ENCODE measurements at regions not wholly inside any gene's neighbourhood (a gene's known extent, or its start where the extent isn't known, plus 50 kb on each side); places are given as distances from the start of the nearest gene placed in this dataset.

DNA sequence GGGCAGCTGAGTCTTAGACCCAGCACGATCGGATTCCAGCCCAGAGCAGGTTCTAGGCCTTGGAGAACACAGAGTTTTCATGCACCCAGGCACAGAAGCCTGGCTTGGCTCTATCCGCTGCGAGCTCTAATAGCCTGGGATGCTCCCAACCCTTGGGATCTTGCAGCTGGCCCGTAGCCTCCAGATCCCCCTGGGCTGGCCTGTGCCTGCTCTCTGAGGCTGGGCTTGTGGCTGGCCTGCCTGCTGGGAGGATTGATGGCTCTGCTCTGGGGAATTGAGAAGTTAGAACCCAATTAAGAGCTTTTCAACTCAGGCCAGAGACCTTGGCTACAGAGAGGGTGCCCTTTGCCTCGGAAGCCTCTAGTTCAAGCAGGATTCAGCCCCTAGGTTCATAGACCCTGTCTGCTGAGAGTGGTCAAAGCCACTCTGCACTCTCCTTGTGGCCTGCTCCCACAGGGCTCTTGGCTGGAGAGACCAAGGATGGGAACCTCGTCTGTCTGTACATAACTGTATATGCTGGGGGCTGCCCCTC, 64.4 kb downstream of the MAGEF1 start:
- FAIRE-seq: no peak
- TF ChIP-seq SPI1 (IDR thresholded peaks at IDR 0.05; ENCODE audit: low read depth, low read length) (no peak), POU2F2 (IDR thresholded peaks at IDR 0.05; ENCODE audit: low read depth, low read length) (no peak), POLR2A (IDR thresholded peaks at IDR 0.05; ENCODE audit: low read depth, low read length) (no peak), POLR2AphosphoS5 (IDR thresholded peaks at IDR 0.05; ENCODE audit: low read depth, low read length) (no peak), PAX5 (IDR thresholded peaks at IDR 0.05; ENCODE audit: insufficient read depth, low read length, severe bottlenecking) (no peak), TAF1 (IDR thresholded peaks at IDR 0.05; ENCODE audit: low read depth, low read length) (no peak)
- no peak for DNase-seq (ENCODE audit: insufficient read length, low spot score)

DNA sequence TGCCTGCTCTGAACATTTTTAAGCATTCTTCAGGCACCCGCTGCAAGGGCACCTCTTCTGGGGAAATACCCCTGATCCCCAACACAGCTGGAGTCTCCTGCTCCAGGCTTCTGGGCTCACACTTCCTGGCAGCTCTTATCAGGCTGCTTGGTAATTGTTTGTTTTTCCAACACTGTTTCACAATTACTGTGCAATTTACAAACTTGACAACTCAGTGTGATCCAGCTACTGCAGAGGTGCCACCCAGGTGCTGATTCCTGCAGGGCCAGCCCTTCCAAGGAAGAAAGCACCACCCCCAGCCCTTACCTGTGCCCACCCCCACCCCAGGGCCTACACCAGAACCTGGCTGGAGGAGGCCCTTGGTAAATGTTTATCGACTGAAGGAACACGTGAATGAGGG, 66.5 kb downstream of the MAGEF1 start:
- no peak for DNase-seq (ENCODE audit: insufficient read length, low spot score)
- no peak for TF ChIP-seq SPI1 (IDR thresholded peaks at IDR 0.05; ENCODE audit: low read depth, low read length)
- TF ChIP-seq TAF1 (IDR thresholded peaks at IDR 0.05; ENCODE audit: low read depth, low read length): no peak
- no peak for TF ChIP-seq POU2F2 (IDR thresholded peaks at IDR 0.05; ENCODE audit: low read depth, low read length)
- no peak for TF ChIP-seq POLR2A (IDR thresholded peaks at IDR 0.05; ENCODE audit: low read depth, low read length)
- TF ChIP-seq POLR2AphosphoS5 (IDR thresholded peaks at IDR 0.05; ENCODE audit: low read depth, low read length): no peak
- TF ChIP-seq PAX5 (IDR thresholded peaks at IDR 0.05; ENCODE audit: insufficient read depth, low read length, severe bottlenecking): no peak
- FAIRE-seq: no peak

- no peak for DNase-seq (ENCODE audit: insufficient read length, low spot score)
- FAIRE-seq: no peak
- TF ChIP-seq PAX5 (IDR thresholded peaks at IDR 0.05; ENCODE audit: insufficient read depth, low read length, severe bottlenecking) (no peak), POLR2A (IDR thresholded peaks at IDR 0.05; ENCODE audit: low read depth, low read length) (no peak), POLR2AphosphoS5 (IDR thresholded peaks at IDR 0.05; ENCODE audit: low read depth, low read length) (no peak), POU2F2 (IDR thresholded peaks at IDR 0.05; ENCODE audit: low read depth, low read length) (no peak), TAF1 (IDR thresholded peaks at IDR 0.05; ENCODE audit: low read depth, low read length) (no peak), SPI1 (IDR thresholded peaks at IDR 0.05; ENCODE audit: low read depth, low read length) (no peak)
Measured at GRCh38 chr3:184643442-184643841, 68.4 kb downstream of the MAGEF1 start.

DNA sequence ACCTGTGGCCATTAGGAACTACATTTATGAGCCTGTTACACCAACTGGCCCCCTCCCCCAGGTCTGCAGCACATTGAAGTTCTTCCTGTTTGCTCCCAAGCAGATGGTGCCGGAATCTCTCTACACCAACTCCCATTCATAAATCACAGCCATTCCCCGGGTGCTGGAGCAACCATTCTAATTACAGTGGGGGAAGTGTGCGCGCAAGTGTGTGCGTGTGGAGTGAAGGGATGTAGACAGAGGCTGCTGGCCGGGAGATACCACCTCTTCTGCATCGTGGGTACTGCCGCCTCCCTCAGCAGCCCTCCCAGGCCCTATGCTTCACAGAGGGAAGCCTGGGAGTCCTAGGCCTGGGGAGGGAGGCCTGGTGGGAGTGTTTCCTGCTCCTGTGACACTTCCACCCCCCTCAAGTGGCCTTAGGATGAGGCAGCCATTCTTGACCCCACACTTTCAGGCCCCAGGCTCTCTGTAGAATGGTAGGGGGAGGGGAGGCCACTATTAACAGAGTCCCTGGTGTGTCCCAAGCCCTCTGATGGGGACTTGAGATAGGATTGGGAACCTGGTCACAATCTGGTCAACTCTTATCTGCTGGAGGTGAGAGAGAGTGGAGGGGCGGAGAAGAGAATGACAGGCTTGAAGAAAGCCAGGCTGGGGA, 69.1 kb downstream of the MAGEF1 start:
- FAIRE-seq: no peak
- no peak for DNase-seq (ENCODE audit: insufficient read length, low spot score)
- no peak for TF ChIP-seq POU2F2 (IDR thresholded peaks at IDR 0.05; ENCODE audit: low read depth, low read length)
- no peak for TF ChIP-seq POLR2AphosphoS5 (IDR thresholded peaks at IDR 0.05; ENCODE audit: low read depth, low read length)
- TF ChIP-seq PAX5 (IDR thresholded peaks at IDR 0.05; ENCODE audit: insufficient read depth, low read length, severe bottlenecking): no peak
- no peak for TF ChIP-seq SPI1 (IDR thresholded peaks at IDR 0.05; ENCODE audit: low read depth, low read length)
- no peak for TF ChIP-seq POLR2A (IDR thresholded peaks at IDR 0.05; ENCODE audit: low read depth, low read length)
- no peak for TF ChIP-seq TAF1 (IDR thresholded peaks at IDR 0.05; ENCODE audit: low read depth, low read length)

- TF ChIP-seq POLR2AphosphoS5 (IDR thresholded peaks at IDR 0.05; ENCODE audit: low read depth, low read length): no peak
- no peak for TF ChIP-seq PAX5 (IDR thresholded peaks at IDR 0.05; ENCODE audit: insufficient read depth, low read length, severe bottlenecking)
- TF ChIP-seq SPI1 (IDR thresholded peaks at IDR 0.05; ENCODE audit: low read depth, low read length): no peak
- no peak for TF ChIP-seq POU2F2 (IDR thresholded peaks at IDR 0.05; ENCODE audit: low read depth, low read length)
- TF ChIP-seq POLR2A (IDR thresholded peaks at IDR 0.05; ENCODE audit: low read depth, low read length): no peak
- TF ChIP-seq TAF1 (IDR thresholded peaks at IDR 0.05; ENCODE audit: low read depth, low read length): no peak
- no peak for FAIRE-seq
Measured at GRCh38 chr3:184641430-184641829, 70.4 kb downstream of the MAGEF1 start.

DNA sequence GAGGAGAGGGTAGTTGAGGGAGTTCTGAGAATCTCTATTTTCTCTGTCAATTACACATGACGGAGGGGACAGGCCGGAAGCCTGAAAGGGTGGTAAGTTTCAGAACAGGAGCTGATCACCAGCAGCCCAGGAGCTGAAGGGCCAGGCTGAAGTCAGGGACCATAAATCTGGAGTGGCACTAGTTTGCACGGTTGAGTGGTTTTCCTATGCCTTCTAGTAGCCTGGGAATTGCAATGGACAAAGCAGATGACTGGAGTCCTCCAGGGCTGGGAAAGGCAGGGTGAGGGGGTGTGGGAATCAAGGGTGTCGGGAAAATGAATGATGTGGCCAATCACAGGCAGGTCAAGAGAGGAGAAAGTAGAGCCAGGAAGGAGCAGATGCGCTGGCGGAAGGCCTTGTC, 72.5 kb downstream of the MAGEF1 start:
- DNase-seq (ENCODE audit: insufficient read length, low spot score) (no peak), FAIRE-seq (no peak)

More at GRCh38 chr3:184641430-184641829, 70.4 kb downstream of the MAGEF1 start:
- no peak for DNase-seq (ENCODE audit: insufficient read length, low spot score)

DNA sequence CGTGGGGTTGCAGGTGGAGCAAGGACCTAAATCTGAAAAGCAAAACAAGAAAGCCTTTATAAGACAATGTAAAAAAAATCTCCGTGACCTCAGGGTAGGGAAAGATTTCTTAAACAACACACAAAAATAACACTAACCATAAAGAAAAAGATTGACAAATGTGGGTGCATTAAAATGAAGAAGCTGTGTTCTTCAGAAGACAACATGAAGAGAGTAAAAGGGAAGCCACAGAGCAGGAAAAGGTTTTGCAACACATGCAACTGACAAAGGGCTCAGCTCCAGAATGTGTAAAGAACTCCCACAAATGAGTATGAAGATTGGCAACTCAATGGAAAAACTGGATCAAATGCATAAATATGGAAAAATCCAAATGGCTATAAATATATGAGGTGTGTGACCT, 74.2 kb downstream of the MAGEF1 start:
- FAIRE-seq: no peak

More for the DNA sequence above, 72.5 kb downstream of the MAGEF1 start:
- TF ChIP-seq PAX5 (IDR thresholded peaks at IDR 0.05; ENCODE audit: insufficient read depth, low read length, severe bottlenecking): no peak
- no peak for TF ChIP-seq POLR2AphosphoS5 (IDR thresholded peaks at IDR 0.05; ENCODE audit: low read depth, low read length)
- TF ChIP-seq SPI1 (IDR thresholded peaks at IDR 0.05; ENCODE audit: low read depth, low read length): no peak
- TF ChIP-seq TAF1 (IDR thresholded peaks at IDR 0.05; ENCODE audit: low read depth, low read length): no peak
- no peak for TF ChIP-seq POU2F2 (IDR thresholded peaks at IDR 0.05; ENCODE audit: low read depth, low read length)
- TF ChIP-seq POLR2A (IDR thresholded peaks at IDR 0.05; ENCODE audit: low read depth, low read length): no peak

DNA sequence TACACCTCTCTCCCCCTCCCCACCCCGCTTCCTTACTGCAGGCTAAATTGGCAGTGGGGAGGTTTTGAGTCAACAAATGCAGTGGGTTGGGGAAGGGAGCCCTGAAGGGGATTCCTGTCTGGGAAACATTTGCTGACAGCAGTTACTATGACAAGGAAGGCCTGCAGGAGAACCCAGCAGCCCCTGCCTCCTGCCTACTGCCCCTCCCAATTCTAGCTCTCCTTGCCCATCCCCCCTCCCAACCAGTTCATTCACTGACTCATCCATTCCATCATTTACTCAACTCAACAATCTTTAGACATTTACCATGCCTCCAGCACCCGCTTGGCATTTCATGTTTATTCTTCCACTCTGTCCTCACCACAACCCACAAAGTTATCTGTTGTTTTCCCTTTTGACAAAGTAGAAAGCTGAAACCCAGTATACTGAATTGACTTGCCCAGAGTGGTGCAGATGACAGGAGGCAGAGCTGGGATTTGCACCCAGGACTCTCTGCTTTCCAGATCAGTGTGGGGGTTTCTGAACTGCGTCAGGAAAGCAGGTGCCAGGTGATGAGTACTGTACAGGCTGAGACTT, 75.0 kb downstream of the MAGEF1 start:
- FAIRE-seq: no peak
- TF ChIP-seq POU2F2 (IDR thresholded peaks at IDR 0.05; ENCODE audit: low read depth, low read length): no peak
- no peak for TF ChIP-seq PAX5 (IDR thresholded peaks at IDR 0.05; ENCODE audit: insufficient read depth, low read length, severe bottlenecking)
- no peak for TF ChIP-seq POLR2A (IDR thresholded peaks at IDR 0.05; ENCODE audit: low read depth, low read length)
- TF ChIP-seq POLR2AphosphoS5 (IDR thresholded peaks at IDR 0.05; ENCODE audit: low read depth, low read length): no peak
- no peak for TF ChIP-seq SPI1 (IDR thresholded peaks at IDR 0.05; ENCODE audit: low read depth, low read length)
- no peak for TF ChIP-seq TAF1 (IDR thresholded peaks at IDR 0.05; ENCODE audit: low read depth, low read length)
- DNase-seq (ENCODE audit: insufficient read length, low spot score): no peak

More for the DNA sequence above, 74.2 kb downstream of the MAGEF1 start:
- no peak for TF ChIP-seq SPI1 (IDR thresholded peaks at IDR 0.05; ENCODE audit: low read depth, low read length)
- no peak for DNase-seq (ENCODE audit: insufficient read length, low spot score)

- DNase-seq (ENCODE audit: insufficient read length, low spot score) (no peak), FAIRE-seq (no peak)
- TF ChIP-seq PAX5 (IDR thresholded peaks at IDR 0.05; ENCODE audit: insufficient read depth, low read length, severe bottlenecking): no peak
- TF ChIP-seq POLR2AphosphoS5 (IDR thresholded peaks at IDR 0.05; ENCODE audit: low read depth, low read length): no peak
- TF ChIP-seq POLR2A (IDR thresholded peaks at IDR 0.05; ENCODE audit: low read depth, low read length): no peak
- no peak for TF ChIP-seq TAF1 (IDR thresholded peaks at IDR 0.05; ENCODE audit: low read depth, low read length)
- TF ChIP-seq POU2F2 (IDR thresholded peaks at IDR 0.05; ENCODE audit: low read depth, low read length): no peak
- no peak for TF ChIP-seq SPI1 (IDR thresholded peaks at IDR 0.05; ENCODE audit: low read depth, low read length)
Measured at GRCh38 chr3:184635774-184636173, 74.2 kb downstream of the EPHB3 start.
